HG03354 (cell line): ENCODE measurements at regions not wholly inside any gene's neighbourhood (a gene's known extent, or its start where the extent isn't known, plus 50 kb on each side); places are given as distances from the start of the nearest gene placed in this dataset.
"Not testable (repeated sequence)": the region's sequence is repeated elsewhere in the genome, so short reads cannot be mapped to it uniquely, and the experiment has no call there.

Experiments
- ATAC-seq: cut with Tn5 transposase; IDR thresholded peaks from one replicate; pipeline ENCODE4 v1.9.1; 2021; ENCODE audit warnings: mild to moderate bottlenecking; ENCODE audit not compliant: unreplicated experiment, poor library complexity, severe bottlenecking

- no peak for ATAC-seq
Measured at GRCh38 chr5:63245271-63245670, 666.7 kb downstream of the LRRC70 start.

DNA sequence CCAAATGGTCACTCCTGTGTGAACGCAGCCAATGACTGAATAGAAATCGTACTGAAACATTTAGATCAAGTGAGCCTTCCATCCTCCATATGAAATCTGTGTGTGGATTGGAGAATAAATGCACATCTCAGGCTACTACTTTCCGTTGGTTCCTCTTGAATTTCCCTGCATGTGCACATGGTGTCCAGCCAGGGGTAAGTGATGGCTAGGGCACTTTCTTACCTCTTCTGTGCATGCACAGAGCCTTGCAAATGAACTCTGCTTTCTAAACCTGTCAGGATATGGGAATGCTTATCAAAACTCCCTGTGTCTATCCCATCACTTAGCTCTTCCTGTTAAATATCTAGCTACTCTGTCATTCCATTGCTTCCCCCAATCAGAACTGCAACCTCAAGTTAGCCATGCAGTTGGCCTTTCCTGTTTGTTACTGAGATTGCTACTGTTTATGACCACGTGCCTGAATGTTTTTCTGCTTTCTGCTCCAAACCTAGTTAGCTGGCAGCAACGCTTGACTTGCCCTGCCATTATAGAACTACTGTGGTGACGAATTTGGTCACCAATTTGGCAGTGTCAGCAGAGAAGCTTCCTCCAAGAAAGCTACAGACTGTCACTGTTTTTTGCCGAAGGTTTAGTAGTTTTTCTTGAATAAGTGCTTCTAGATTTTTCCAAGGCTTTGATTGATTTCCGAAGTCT is 661.6 kb downstream of the LRRC70 start:
- no peak for ATAC-seq

DNA sequence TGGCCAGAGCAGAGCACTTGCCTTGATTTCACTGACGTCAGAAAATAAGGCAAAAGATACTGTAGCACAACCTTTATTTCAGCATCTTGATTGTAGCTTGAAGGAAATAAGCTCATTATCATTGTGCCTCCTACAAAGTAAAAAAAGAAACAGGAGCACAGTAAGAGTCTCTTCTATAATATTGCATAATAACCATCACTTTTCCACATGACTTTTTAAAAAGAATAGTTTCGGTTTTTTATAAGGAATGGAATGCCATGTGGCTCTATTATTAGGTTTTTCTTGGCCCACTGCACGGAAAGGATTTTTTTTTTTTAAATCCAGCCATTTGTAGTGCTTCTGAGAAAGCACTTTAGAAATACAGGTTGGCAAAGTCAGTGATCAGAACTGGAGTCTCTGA is 655.3 kb downstream of the LRRC70 start:
- ATAC-seq, result no peak

DNA sequence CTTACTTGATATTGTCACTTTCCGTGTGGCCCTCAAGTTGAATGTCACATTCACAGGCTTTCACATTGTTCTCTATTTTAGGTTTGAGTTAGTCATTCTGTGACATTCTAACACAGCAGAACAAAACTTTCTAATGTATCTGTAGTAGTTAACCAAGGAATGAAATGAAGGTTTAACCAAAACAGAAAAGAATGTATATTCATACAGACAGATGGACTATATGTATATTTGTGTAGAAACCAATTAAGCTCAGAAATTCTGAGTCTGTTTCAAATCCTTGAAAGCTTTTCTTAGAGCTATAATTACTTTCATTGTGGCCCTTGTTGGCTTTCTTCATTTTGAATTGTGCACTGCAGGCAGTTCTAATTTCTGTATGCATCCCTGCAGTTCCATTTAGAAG is 654.7 kb downstream of the LRRC70 start:
- no peak for ATAC-seq

DNA sequence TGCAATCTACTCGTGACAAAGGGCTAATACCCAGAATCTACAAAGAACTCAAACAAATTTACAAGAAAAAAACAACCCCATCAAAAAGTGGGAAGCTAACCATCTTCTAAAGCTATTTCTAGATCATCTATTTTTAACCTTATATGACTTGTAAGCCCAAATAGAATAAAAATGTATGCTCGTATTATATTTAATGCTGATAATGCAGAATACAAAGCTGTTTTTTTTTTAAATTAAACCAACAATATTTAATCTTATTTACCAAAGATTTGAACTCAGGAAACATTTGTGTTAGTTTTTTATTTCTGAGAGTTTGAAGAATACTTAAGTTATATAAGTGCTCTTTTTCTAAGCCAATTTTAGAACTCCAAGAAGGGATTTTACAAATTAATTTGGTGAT is 652.1 kb downstream of the LRRC70 start:
- no peak for ATAC-seq

DNA sequence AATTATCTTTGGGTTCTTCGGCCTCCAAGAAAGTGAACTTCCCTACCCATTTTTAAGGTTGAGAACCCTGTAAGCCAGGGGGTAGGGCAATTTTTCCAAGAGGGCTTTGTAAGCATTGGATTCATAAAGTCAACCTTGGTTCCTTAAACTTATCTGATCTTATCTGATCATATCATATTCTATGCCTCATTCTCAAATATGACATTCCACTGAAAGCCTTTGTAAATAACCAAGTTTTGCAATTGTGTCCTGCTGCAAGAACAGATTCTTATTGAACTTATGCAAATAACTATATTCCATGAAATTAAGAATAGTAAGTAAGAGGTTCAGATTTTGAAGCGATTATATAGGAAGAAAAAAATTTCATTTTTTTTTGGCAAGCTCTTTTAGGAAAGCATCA is 649.5 kb downstream of the LRRC70 start:
- ATAC-seq, result no peak

- ATAC-seq, result no peak
Measured at GRCh38 chr5:63220244-63220643, 641.6 kb downstream of the LRRC70 start.

- ATAC-seq, result no peak
Measured at GRCh38 chr5:63217422-63217821, 638.8 kb downstream of the LRRC70 start.

DNA sequence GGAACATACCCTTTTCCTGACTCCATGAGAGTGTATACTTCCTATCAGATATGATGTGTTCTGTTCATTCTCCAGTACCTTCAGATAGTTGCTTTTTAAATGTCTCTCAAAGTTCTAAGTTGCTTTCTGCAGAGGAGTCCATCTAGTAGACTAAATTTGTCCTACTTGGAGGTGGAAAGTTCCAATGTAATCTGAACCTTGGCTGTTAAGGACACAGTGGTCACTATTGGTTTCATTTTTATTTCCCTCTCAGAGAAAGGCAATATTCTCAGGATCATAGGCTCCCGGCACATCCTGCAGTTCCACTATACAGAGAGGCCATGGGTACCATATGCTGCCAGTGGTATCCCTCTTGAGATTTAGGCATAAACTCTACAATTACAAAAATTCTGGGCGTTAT is 634.6 kb downstream of the LRRC70 start:
- ATAC-seq, result no peak

DNA sequence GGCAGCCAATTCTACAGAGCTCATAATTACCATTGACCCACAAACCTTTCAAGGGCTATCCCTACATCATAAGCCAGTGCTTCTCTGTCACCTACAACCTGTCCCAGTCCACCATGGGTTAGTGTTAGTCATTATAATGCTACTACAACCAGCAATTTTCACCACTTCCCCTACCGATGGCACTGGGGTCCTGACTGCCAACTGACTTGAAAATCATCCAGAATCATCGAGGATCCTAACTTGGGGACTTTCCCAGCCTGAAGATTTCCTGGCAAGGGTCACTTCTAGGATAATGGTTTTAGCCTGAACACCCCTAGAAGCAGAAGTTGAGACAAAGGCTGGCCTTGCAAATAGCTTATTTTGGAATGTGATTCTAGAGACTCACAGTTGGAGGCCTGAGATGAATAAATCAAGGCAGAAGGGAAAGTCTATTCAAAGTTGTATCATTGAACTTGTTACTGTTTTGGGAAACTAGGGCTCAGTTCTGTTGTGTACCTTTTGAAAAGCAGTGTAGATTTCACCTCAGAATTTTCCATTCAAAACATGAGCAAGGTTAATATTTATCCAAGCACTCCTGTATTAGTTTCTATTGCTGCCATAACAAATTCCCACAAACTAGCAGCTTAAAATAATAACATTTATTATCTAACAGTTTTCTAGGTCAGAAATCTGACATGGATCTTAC is 633.0 kb downstream of the LRRC70 start:
- ATAC-seq, result no peak

DNA sequence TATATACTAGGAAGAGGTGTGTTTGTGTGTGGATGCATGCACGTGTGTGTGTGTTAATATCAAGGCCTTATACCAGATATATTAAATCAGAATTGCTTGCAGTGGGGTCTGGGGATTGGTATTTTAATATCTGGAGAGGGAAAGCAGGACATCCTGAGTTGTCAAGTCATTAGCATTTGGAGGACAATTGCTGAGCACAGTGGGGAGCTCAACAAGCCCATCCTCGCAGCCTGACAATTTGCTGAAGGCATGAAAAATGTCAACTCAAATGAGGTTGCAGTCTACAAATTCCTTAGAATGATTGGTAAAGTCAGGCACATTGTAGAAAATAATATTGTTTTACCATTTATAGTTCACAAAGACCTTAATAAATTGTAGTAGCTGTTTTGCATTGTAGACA is 627.4 kb downstream of the LRRC70 start:
- no peak for ATAC-seq

- no peak for ATAC-seq
Measured at GRCh38 chr5:63201738-63202137, 623.1 kb downstream of the LRRC70 start.

DNA sequence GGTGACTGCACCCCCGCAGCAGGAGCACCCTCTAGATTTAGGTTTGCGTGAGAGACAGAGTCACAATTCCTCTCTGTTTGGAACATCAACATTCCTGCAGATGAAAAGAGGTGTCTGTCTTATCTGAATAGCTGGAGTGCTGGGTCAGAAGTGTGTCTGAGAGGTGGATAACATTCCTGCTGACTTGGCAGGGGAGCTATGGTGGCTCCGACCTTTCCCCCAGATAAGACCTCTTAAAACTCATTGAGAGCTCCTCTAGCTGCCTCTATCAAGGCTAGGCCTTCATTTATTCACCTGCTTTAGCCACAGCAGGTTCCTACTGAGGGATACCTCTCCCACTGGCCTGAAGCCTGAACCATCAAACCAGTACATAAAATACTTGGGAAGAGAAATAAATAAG is 615.5 kb downstream of the LRRC70 start:
- ATAC-seq, result no peak

GRCh38 chr5:63180190-63180589 is 601.6 kb downstream of the LRRC70 start:
- not testable (repeated sequence) for ATAC-seq

- ATAC-seq, result no peak
Measured at GRCh38 chr5:63175850-63176249, 597.2 kb downstream of the LRRC70 start.

GRCh38 chr5:63170486-63170885 is 591.9 kb downstream of the LRRC70 start:
- no peak for ATAC-seq

DNA sequence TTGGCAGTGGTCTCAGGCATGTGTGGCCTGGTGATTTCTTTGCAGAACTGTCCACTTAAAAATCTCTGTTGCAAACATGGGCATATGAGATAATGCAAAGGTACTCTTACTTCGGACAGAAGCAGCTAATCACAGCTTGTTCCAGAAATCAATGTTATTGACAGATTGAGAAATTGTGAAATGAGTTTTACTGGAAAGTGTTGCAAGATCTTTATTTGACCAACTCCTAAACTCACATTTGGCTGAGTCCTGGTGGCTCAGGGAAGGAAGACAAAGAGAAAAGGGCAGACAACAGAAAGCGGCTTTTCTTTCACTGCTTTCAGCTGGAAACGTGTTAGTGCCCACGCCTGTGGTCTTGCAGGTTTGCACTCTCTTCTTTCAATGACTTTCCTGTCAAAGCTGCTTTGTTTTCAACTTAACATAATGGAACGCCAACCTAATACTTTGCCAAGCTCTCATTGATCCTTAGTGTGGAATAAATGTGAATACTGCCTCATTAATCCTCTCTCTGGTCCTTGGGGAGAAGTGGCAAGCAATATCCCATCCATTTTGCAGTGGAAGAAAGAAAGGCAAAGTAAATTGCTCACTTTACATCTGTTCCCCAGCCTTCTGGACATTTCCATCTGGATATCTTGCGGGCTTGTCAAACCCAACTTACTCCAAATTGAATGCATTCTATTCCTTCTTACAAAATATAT is 586.4 kb downstream of the LRRC70 start:
- no peak for ATAC-seq

- no peak for ATAC-seq
Measured at GRCh38 chr5:63164339-63164738, 585.7 kb downstream of the LRRC70 start.

DNA sequence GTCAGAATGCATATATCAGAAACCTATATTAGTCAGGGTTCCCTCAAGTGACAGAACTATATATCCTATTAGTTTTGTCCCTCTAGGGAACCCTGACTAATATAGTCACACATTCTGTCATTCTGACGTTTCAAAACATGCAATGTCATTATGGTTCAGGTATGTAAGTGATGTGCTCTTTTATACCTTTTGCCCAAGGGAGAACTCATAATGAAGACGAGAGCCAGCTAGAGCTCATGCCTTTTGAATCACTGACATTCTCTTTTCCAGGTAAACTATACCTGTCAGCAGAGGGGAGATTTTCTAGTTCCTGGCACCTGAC is 576.7 kb downstream of the LRRC70 start:
- no peak for ATAC-seq

DNA sequence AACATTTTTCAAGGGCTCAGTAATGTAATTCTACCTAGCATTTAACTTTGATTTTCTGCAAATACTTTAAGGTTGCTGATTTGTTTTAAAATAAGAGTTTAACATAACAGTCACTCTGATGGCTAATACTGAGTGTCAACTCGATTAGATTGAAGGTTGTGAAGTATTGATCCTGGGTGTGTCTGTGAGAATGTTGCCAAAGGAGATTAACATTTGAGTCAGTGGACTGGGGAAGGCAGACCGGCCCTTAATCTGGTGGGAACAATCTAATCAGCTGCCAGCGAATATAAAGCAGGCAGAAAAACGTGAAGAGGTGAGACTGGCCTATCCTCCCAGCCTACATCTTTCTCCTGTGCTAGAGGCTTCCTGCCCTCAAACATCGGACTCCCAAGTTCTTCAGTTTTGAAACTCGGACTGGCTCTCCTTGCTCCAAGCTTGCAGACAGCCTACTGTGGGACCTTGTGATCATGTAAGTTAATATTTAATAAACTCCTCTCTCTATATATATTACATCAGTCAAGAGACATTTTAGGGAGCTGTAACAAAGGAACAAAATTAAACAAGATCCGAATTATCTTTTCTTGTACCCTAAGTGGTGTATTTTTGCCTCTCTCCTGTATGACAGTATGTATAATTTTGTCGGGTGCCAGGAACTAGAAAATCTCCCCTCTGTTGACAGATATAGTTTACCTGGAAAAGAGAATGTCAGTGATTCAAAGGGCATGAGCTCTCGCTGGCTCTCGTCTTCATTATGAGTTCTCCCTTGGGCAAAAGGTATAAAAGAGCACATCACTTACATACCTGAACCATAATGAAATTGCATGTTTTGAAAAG is 576.1 kb downstream of the LRRC70 start:
- no peak for ATAC-seq
